ENCODE measurements at regions not wholly inside any gene's neighbourhood (a gene's known extent, or its start where the extent isn't known, plus 50 kb on each side); places are given as distances from the start of the nearest gene placed in this dataset.

GRCh38 chr2:13091861-13092378 lies 375.2 kb downstream of the TRIB2 start:
- no peak overlapping the region for H3K27ac ChIP-seq (ENCODE audit: low read depth, low read length)
- no peaks in the 10 kb centered on the region for H3K9me3 ChIP-seq (ENCODE audit: control insufficient read depth, insufficient read depth, low read length)
- no peaks in the 10 kb centered on the region for H3K36me3 ChIP-seq (ENCODE audit: control insufficient read depth, low read length)
- no peaks in the 10 kb centered on the region for H3K9me2 ChIP-seq (replicated peaks; ENCODE audit: control insufficient read depth, low read length)
- H3K4me1 ChIP-seq (ENCODE audit: control insufficient read depth, low read length): no peaks in the 10 kb centered on the region
- no peaks in the 10 kb centered on the region for H3K79me2 ChIP-seq (ENCODE audit: control insufficient read depth, low read length)
- no peaks in the 10 kb centered on the region for H3K27me3 ChIP-seq (ENCODE audit: control insufficient read depth, low read length)
- TF ChIP-seq EZH2phosphoT487 (IDR thresholded peaks at IDR 0.05; ENCODE audit: borderline replicate concordance, low read length): no peak
- TF ChIP-seq CTCF (IDR thresholded peaks at IDR 0.05; ENCODE audit: low read depth, low read length, poor library complexity, severe bottlenecking): no peak
- H4K20me1 ChIP-seq (ENCODE audit: control insufficient read depth, insufficient read depth, low read depth, low read length): no peaks in the 10 kb centered on the region
- no peak overlapping the region for H3K4me2 ChIP-seq (ENCODE audit: low read length)
- no peak overlapping the region for H3K4me3 ChIP-seq (ENCODE audit: low read length)
- H3F3A ChIP-seq (ENCODE audit: control insufficient read depth, insufficient read depth): no peaks in the 10 kb centered on the region

GRCh38 chr2:13093416-13093991 lies 376.8 kb downstream of the TRIB2 start:
- Histone ChIP-seq H4K20me1 (ENCODE audit: control insufficient read depth, insufficient read depth, low read depth, low read length) (no peaks in the 10 kb centered on the region), H3K27ac (ENCODE audit: low read depth, low read length) (no peak overlapping the region), H3K36me3 (ENCODE audit: control insufficient read depth, low read length) (no peaks in the 10 kb centered on the region), H3K79me2 (ENCODE audit: control insufficient read depth, low read length) (no peaks in the 10 kb centered on the region), H3K9me3 (ENCODE audit: control insufficient read depth, insufficient read depth, low read length) (no peaks in the 10 kb centered on the region), H3K9me2 (replicated peaks; ENCODE audit: control insufficient read depth, low read length) (no peaks in the 10 kb centered on the region), H3F3A (ENCODE audit: control insufficient read depth, insufficient read depth) (no peaks in the 10 kb centered on the region), H3K27me3 (ENCODE audit: control insufficient read depth, low read length) (no peaks in the 10 kb centered on the region), H3K4me2 (ENCODE audit: low read length) (no peak overlapping the region), H3K4me1 (ENCODE audit: control insufficient read depth, low read length) (no peaks in the 10 kb centered on the region), H3K4me3 (ENCODE audit: low read length) (no peak overlapping the region)
- TF ChIP-seq CTCF (IDR thresholded peaks at IDR 0.05; ENCODE audit: low read depth, low read length, poor library complexity, severe bottlenecking): no peak
- TF ChIP-seq EZH2phosphoT487 (IDR thresholded peaks at IDR 0.05; ENCODE audit: borderline replicate concordance, low read length): no peak

GRCh38 chr2:13102397-13103063 lies 385.8 kb downstream of the TRIB2 start:
- H3K4me1 ChIP-seq (ENCODE audit: control insufficient read depth, low read length): no peaks in the 10 kb centered on the region
- no peak for TF ChIP-seq CTCF (IDR thresholded peaks at IDR 0.05; ENCODE audit: low read depth, low read length, poor library complexity, severe bottlenecking)
- TF ChIP-seq EZH2phosphoT487 (IDR thresholded peaks at IDR 0.05; ENCODE audit: borderline replicate concordance, low read length): no peak
- H3K9me2 ChIP-seq (replicated peaks; ENCODE audit: control insufficient read depth, low read length): no peaks in the 10 kb centered on the region
- no peaks in the 10 kb centered on the region for H3K79me2 ChIP-seq (ENCODE audit: control insufficient read depth, low read length)
- no peaks in the 10 kb centered on the region for H3K9me3 ChIP-seq (ENCODE audit: control insufficient read depth, insufficient read depth, low read length)
- H3F3A ChIP-seq (ENCODE audit: control insufficient read depth, insufficient read depth): no peaks in the 10 kb centered on the region
- no peak overlapping the region for H3K27ac ChIP-seq (ENCODE audit: low read depth, low read length)
- H3K4me2 ChIP-seq (ENCODE audit: low read length): no peak overlapping the region
- no peaks in the 10 kb centered on the region for H3K27me3 ChIP-seq (ENCODE audit: control insufficient read depth, low read length)
- H3K36me3 ChIP-seq (ENCODE audit: control insufficient read depth, low read length): no peaks in the 10 kb centered on the region
- H3K4me3 ChIP-seq (ENCODE audit: low read length): no peak overlapping the region
- no peaks in the 10 kb centered on the region for H4K20me1 ChIP-seq (ENCODE audit: control insufficient read depth, insufficient read depth, low read depth, low read length)

Data from DOHH2 (cell line).